Neural progenitor cell (in vitro differentiated cells): ENCODE measurements at regions not wholly inside any gene's neighbourhood (a gene's known extent, or its start where the extent isn't known, plus 50 kb on each side); places are given as distances from the start of the nearest gene placed in this dataset.
"Not testable (repeated sequence)": the region's sequence is repeated elsewhere in the genome, so short reads cannot be mapped to it uniquely, and the experiment has no call there.

Source experiments
- EZH2 ChIP-seq: fragments of 200-600 bp; sonication (generic); IDR thresholded peaks from 2 replicates; pipeline ENCODE4 v1.6.1; 2017; ENCODE audit warnings: antibody characterized with exemption, mild to moderate bottlenecking, moderate library complexity
- EZH2phosphoT487 ChIP-seq: fragments of 200-600 bp; sonication (generic); IDR thresholded peaks from 2 replicates; pipeline ENCODE4 v1.6.1; 2017; ENCODE audit warnings: antibody characterized with exemption
- TF ChIP-seq, protein P1 (sequence below): fragments of 200-600 bp; sonication (generic); IDR thresholded peaks from 2 replicates; pipeline ENCODE4 v1.5.1; 2017; ENCODE audit warnings: antibody characterized with exemption, mild to moderate bottlenecking

DNA sequence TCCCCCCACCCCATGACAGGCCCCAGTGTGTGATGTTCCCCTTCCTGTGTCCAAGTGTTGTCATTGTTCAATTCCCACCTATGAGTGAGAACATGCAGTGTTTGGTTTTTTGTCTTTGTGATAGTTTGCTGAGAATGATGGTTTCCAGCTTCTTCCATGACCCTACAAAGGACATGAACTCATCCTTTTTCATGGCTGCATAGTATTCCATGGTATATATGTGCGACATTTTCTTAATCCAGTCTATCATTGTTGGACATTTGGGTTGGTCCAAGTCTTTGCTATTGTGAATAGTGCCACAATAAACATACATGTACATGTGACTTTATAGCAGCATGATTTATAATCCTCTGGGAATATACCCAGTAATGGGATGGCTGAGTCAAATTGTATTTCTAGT, 927.9 kb downstream of the PLA2G4A start:
- TF ChIP-seq EZH2, EZH2phosphoT487: not testable (repeated sequence)
- TF ChIP-seq, protein P1, sequence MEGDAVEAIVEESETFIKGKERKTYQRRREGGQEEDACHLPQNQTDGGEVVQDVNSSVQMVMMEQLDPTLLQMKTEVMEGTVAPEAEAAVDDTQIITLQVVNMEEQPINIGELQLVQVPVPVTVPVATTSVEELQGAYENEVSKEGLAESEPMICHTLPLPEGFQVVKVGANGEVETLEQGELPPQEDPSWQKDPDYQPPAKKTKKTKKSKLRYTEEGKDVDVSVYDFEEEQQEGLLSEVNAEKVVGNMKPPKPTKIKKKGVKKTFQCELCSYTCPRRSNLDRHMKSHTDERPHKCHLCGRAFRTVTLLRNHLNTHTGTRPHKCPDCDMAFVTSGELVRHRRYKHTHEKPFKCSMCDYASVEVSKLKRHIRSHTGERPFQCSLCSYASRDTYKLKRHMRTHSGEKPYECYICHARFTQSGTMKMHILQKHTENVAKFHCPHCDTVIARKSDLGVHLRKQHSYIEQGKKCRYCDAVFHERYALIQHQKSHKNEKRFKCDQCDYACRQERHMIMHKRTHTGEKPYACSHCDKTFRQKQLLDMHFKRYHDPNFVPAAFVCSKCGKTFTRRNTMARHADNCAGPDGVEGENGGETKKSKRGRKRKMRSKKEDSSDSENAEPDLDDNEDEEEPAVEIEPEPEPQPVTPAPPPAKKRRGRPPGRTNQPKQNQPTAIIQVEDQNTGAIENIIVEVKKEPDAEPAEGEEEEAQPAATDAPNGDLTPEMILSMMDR: not testable (repeated sequence)
